Testis (tissue), 2 donors: ENCODE measurements at regions not wholly inside any gene's neighbourhood (a gene's known extent, or its start where the extent isn't known, plus 50 kb on each side); places are given as distances from the start of the nearest gene placed in this dataset.

ENCODE experiments used
- CTCF ChIP-seq, 3 experiments: fragments of 450-650 bp in 2 of 3; fragments of 200-600 bp in 1 of 3; sonication (generic) in 1 of 3; IDR thresholded peaks; one replicate each; pipeline ENCODE4 v1.5.1; 2016 to 2019; ENCODE audit warnings: antibody characterized with exemption in 3 of 3, mild to moderate bottlenecking in 2 of 3, moderate library complexity in 1 of 3
- POLR2A ChIP-seq: fragments of 450-650 bp; IDR thresholded peaks from one replicate; pipeline ENCODE4 v1.6.1; 2017; ENCODE audit warnings: antibody characterized with exemption, mild to moderate bottlenecking, moderate library complexity

- no peak for TF ChIP-seq CTCF (IDR thresholded peaks at IDR 0.05)
- no peak for TF ChIP-seq POLR2A
These were observed 315.8 kb upstream of the PDE4D start for GRCh38 chr5:60209146-60209840.
